HepG2 (cell line): ENCODE measurements at regions not wholly inside any gene's neighbourhood (a gene's known extent, or its start where the extent isn't known, plus 50 kb on each side); places are given as distances from the start of the nearest gene placed in this dataset.

ENCODE experiments used
- ATAC-seq: fragments of 200-7000 bp; cut with Tn5 transposase; 3 replicates; pipeline ENCODE4 v1.9.1; 2020; ENCODE audit warnings: mild to moderate bottlenecking, moderate library complexity
- BruUV-seq: library from RNA; stranded (reverse); fragments of 400-500 nt; replicated peaks from 2 replicates; lab custom pipeline; 2021; lab: Mats Ljungman, UMichigan
- CTCF ChIA-PET: fragments of 300-600 bp; formaldehyde crosslinking; extraction: SDS; loops from one replicate; lab custom pipeline; 2021; ENCODE audit warnings: low total read pairs, inconsistent platforms, low intra/inter-chr PET ratio; lab: Yijun Ruan, JAX
- POLR2A ChIA-PET: fragments of 350-600 bp; sonication (Branson Sonifier 250); formaldehyde crosslinking; loops from one replicate; lab custom pipeline; 2020; ENCODE audit warnings: antibody characterized with exemption, inconsistent platforms; lab: Yijun Ruan, JAX
- DNase-seq: peaks from one replicate; pipeline ENCODE4 v3.0.0-alpha.2; 2015; ENCODE audit warnings: low spot score
- FAIRE-seq: peaks from 3 replicates; lab custom pipeline; 2011; peaks lifted over from hg19 to GRCh38; lab: Jason Lieb, UNC
- H2AFZ ChIP-seq: one replicate; pipeline ENCODE4 v1.6.1; 2011; ENCODE audit warnings: low read length, inconsistent platforms
- H3K27ac ChIP-seq: fragments of 300-600 bp; 3 replicates; pipeline ENCODE4 v1.8.0; 2011; ENCODE audit warnings: mixed run types, mild to moderate bottlenecking, mixed read lengths, low read length, inconsistent platforms; ENCODE audit not compliant: insufficient read depth; ENCODE audit errors: extremely low read length
- H3K27me3 ChIP-seq, 2 experiments: fragments of 200-600 bp in 1 of 2; 2 replicates in 1 of 2; 3 replicates in 1 of 2; pipeline versions ENCODE4 v1.6.0 to v1.8.0; 2011; ENCODE audit warnings: low read length in 2 of 2, mild to moderate bottlenecking in 2 of 2, moderate library complexity in 2 of 2, inconsistent platforms in 1 of 2; ENCODE audit not compliant: insufficient read depth in 2 of 2, control insufficient read depth in 1 of 2
- H3K36me3 ChIP-seq, 2 experiments: fragments of 200-600 bp in 1 of 2; replicated peaks in 1 of 2; 2 replicates in 1 of 2; 3 replicates in 1 of 2; pipeline versions ENCODE4 v1.5.1 to v1.8.0; 2011; ENCODE audit warnings: low read length in 2 of 2, inconsistent platforms in 1 of 2; ENCODE audit not compliant: insufficient read depth in 2 of 2, control insufficient read depth in 1 of 2
- H3K4me1 ChIP-seq: 2 replicates; pipeline ENCODE4 v1.5.1; 2012; ENCODE audit warnings: low read length, inconsistent platforms; ENCODE audit not compliant: insufficient read depth
- H3K4me2 ChIP-seq: 2 replicates; pipeline ENCODE4 v1.6.0; 2011; ENCODE audit warnings: low read depth, low read length, inconsistent platforms
- H3K4me3 ChIP-seq, 3 experiments: fragments of 200-600 bp in 1 of 3; sonication (generic), shearing (Covaris generic) in 1 of 3; replicated peaks in 1 of 3; 2 replicates each; pipeline ENCODE4 v1.5.1; 2011 to 2016; ENCODE audit warnings: low read length in 3 of 3, inconsistent platforms in 2 of 3, low read depth in 2 of 3, mild to moderate bottlenecking in 2 of 3, control low read depth in 1 of 3, mixed read lengths in 1 of 3; ENCODE audit not compliant: insufficient read depth in 1 of 3
- H3K79me2 ChIP-seq: one replicate; pipeline ENCODE4 v1.6.1; 2011; ENCODE audit warnings: low read length, inconsistent platforms; ENCODE audit not compliant: insufficient read depth
- H3K9ac ChIP-seq: 2 replicates; pipeline ENCODE4 v1.6.0; 2011; ENCODE audit warnings: mild to moderate bottlenecking, low read depth, low read length, inconsistent platforms; ENCODE audit not compliant: insufficient read depth
- H3K9me3 ChIP-seq: 2 replicates; pipeline ENCODE4 v1.5.1; 2012; ENCODE audit warnings: mild to moderate bottlenecking, low read length
- H4K20me1 ChIP-seq: 2 replicates; pipeline ENCODE4 v1.6.0; 2011; ENCODE audit warnings: inconsistent platforms, mild to moderate bottlenecking, low read length, moderate library complexity; ENCODE audit not compliant: insufficient read depth
- CBX2 ChIP-seq, 2 experiments: fragments of 200-600 bp in 1 of 2; sonication (generic); formaldehyde crosslinking in 1 of 2; IDR thresholded peaks; 2 replicates each; pipeline versions ENCODE4 v1.7.0 to v1.8.1; 2018 to 2022; ENCODE audit warnings: low read depth in 2 of 2, low read length in 1 of 2, mild to moderate bottlenecking in 1 of 2, missing genetic modification reagents in 1 of 2
- SRF ChIP-seq: IDR thresholded peaks from 2 replicates; pipeline ENCODE4 v1.6.1; 2011; ENCODE audit warnings: mild to moderate bottlenecking, low read depth, low read length, moderate library complexity
- TCF12 ChIP-seq, 2 experiments: fragments of 450-650 bp in 1 of 2; sonication (generic) in 1 of 2; formaldehyde crosslinking in 1 of 2; IDR thresholded peaks; 2 replicates each; pipeline versions ENCODE4 v1.6.1 to v1.8.0; 2017 to 2022; ENCODE audit warnings: antibody characterized with exemption in 1 of 2, mild to moderate bottlenecking in 1 of 2, missing genetic modification reagents in 1 of 2, moderate library complexity in 1 of 2
- THAP8 ChIP-seq: sonication (generic); formaldehyde crosslinking; IDR thresholded peaks from 2 replicates; pipeline ENCODE4 v1.5.1; 2020; ENCODE audit warnings: missing genetic modification reagents, mild to moderate bottlenecking, borderline replicate concordance
- ZNF121 ChIP-seq: sonication (generic); formaldehyde crosslinking; IDR thresholded peaks from 2 replicates; pipeline ENCODE4 v1.5.0; 2020; ENCODE audit warnings: mild to moderate bottlenecking, missing genetic modification reagents
- ZNF275 ChIP-seq: sonication (generic); formaldehyde crosslinking; IDR thresholded peaks from 2 replicates; pipeline ENCODE4 v1.8.0; 2022; ENCODE audit warnings: missing genetic modification reagents, mild to moderate bottlenecking, inconsistent platforms, borderline replicate concordance
- ZNF296 ChIP-seq: sonication (generic); formaldehyde crosslinking; conservative IDR thresholded peaks from 2 replicates; pipeline ENCODE4 v1.5.0; 2020; ENCODE audit warnings: mild to moderate bottlenecking, missing genetic modification reagents
- ZNF33B ChIP-seq: sonication (generic); formaldehyde crosslinking; IDR thresholded peaks from 2 replicates; pipeline ENCODE4 v1.5.1; 2020; ENCODE audit warnings: mild to moderate bottlenecking, missing genetic modification reagents
- ZNF549 ChIP-seq: sonication (generic); formaldehyde crosslinking; IDR thresholded peaks from 2 replicates; pipeline ENCODE4 v1.5.0; 2020; ENCODE audit warnings: missing genetic modification reagents
- ZNF615 ChIP-seq: sonication (generic); formaldehyde crosslinking; IDR thresholded peaks from 2 replicates; pipeline ENCODE4 v1.5.0; 2020; ENCODE audit warnings: mild to moderate bottlenecking, missing genetic modification reagents, borderline replicate concordance
- ZNF646 ChIP-seq: sonication (generic); formaldehyde crosslinking; IDR thresholded peaks from 2 replicates; pipeline ENCODE4 v1.9.0; 2021; ENCODE audit warnings: mild to moderate bottlenecking, missing genetic modification reagents
- ZNF891 ChIP-seq: sonication (generic); formaldehyde crosslinking; IDR thresholded peaks from 2 replicates; pipeline ENCODE4 v1.5.0; 2020; ENCODE audit warnings: mild to moderate bottlenecking, missing genetic modification reagents
- WGBS: methylation state at CpG from one replicate; pipeline ENCODE4 v1.1.6; 2017; ENCODE audit warnings: low lambda C conversion rate; 5-methylcytosine and 5-hydroxymethylcytosine counted together
- in situ Hi-C: cut with HindIII; loops from 2 replicates; pipeline ENCODE4 v1.10.0; 2017; ENCODE audit warnings: low pct_unique_long_range_greater_than_20kb; ENCODE audit not compliant: extremely low pct_ligation_motif_present
- intact Hi-C: fragments of 100-400 bp; cut with micrococcal nuclease; formaldehyde crosslinking; loops from one replicate; pipeline ENCODE4 v1.10.0; 2022; ENCODE audit not compliant: unreplicated experiment

GRCh38 chr10:118246332-118247295 lies 95.5 kb downstream of the FAM204A start (continued):
- TF ChIP-seq ZNF646 (CRISPR knock-in tag) (no peak), ZNF121 (CRISPR knock-in tag) (no peak), TCF12 (IDR thresholded peaks at IDR 0.05) (no peak), TCF12 (CRISPR knock-in tag; IDR thresholded peaks at IDR 0.05) (no peak)

GRCh38 chr10:118243907-118244306 lies 98.2 kb downstream of the FAM204A start:
- no peak overlapping the region for H3K9ac ChIP-seq
- H3K36me3 ChIP-seq = no peaks in the 10 kb centered on the region
- intact Hi-C loops = loop anchor here (5.0 to 10.0 kb wide), 2 partner anchors 137 to 181 kb away; no protein-coding TSS in a partner anchor
- in situ Hi-C loops = loop anchor here (5.0 kb wide), 1 partner anchor 702 kb away; the partner anchor contains the start of gene EMX2
- 2% methylated on average over 5 of the region's 5 CpGs for WGBS
- DNase-seq (no peak), ATAC-seq (no peak), FAIRE-seq (no peak)
- H3K4me1 ChIP-seq = no peaks in the 10 kb centered on the region
- no TSS peak for BruUV-seq
- no peaks in the 10 kb centered on the region for H4K20me1 ChIP-seq
- CTCF ChIA-PET = no interaction called here
- H2AFZ ChIP-seq = no peak overlapping the region
- POLR2A ChIA-PET = no interaction called here
- H3K27me3 ChIP-seq = peaks cover 2 to 54% of the 10 kb centered on the region in 2 experiments; a peak in 3 of 5 replicates
- H3K9me3 ChIP-seq = no peaks in the 10 kb centered on the region
- no peak overlapping the region for H3K4me2 ChIP-seq
- no peak overlapping the region for H3K27ac ChIP-seq
- H3K79me2 ChIP-seq = no peaks in the 10 kb centered on the region
- H3K4me3 ChIP-seq = no peak overlapping the region
- TF ChIP-seq ZNF275 (CRISPR knock-in tag) (no peak), THAP8 (no peak), CBX2 (IDR thresholded peaks at IDR 0.05; ENCODE audit: low read depth, low read length) (no peak), CBX2 (CRISPR knock-in tag; IDR thresholded peaks at IDR 0.05; ENCODE audit: low read depth) (no peak), ZNF615 (CRISPR knock-in tag) (no peak), ZNF549 (CRISPR knock-in tag) (no peak), SRF (no peak), ZNF33B (no peak), ZNF296 (CRISPR knock-in tag) (no peak), ZNF891 (CRISPR knock-in tag) (no peak)
